HG02623 (cell line): ENCODE measurements at regions not wholly inside any gene's neighbourhood (a gene's known extent, or its start where the extent isn't known, plus 50 kb on each side); places are given as distances from the start of the nearest gene placed in this dataset.

Experiments used
- ATAC-seq: cut with Tn5 transposase; IDR thresholded peaks from one replicate; pipeline ENCODE4 v1.9.1; 2021; ENCODE audit warnings: moderate library complexity; ENCODE audit not compliant: unreplicated experiment

DNA sequence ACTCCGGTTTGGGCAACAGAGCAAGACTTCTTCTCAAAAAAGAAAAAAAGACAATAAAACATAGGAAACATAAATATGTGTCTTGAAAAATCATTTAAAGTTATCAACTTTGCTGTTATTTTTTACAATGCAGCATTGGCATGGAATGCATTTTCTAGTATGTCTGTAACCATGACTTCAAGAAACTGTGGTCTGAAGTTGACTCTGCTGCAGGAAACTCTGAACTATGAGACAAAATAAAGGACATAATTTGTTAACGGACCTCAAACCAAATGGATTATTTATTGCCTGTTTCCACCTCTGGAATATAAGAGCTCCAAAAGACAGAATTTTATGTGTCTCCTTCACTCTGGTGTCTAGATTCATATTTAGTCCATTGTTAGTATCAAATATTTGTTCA is 79.1 kb downstream of the TRIB2 start:
- no peak for ATAC-seq

DNA sequence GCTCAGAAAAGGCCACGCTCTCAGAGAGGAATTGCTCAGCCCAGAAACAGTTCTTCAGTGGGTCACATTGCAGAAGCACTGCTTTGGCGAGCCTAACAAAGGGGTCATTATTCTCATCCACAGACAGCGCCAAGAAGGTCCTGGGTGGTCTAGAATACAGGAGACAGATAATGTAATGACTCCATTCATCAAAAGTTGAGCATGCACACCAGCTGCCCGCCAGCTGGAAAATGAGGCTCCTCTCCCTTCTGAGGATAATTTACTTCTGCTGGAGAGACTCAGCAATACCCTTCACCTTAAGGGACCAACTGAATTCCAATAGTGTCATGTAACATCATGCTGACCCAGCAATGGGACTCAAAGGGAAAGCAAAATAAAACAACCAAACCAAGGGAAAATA is 79.9 kb downstream of the TRIB2 start:
- ATAC-seq, result no peak

DNA sequence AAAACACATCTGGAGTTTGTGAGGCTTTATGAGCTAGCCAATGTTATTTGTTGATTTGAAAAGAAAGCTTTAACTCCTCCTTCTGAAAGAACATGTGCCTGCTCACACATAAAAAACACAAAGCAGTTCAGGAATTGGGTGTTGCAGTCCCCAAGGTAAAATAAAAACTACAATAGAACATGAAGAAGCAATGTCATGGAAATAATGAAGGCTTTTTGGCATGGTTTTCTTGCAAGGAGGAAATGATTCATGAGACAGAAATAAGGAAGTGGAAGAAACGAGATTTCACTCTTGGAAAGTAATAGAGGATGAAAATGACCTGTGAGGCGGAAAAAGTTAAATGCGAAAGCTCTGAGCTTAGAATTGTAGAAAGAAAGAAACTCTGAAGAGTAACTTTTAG is 81.1 kb downstream of the TRIB2 start:
- no peak for ATAC-seq

DNA sequence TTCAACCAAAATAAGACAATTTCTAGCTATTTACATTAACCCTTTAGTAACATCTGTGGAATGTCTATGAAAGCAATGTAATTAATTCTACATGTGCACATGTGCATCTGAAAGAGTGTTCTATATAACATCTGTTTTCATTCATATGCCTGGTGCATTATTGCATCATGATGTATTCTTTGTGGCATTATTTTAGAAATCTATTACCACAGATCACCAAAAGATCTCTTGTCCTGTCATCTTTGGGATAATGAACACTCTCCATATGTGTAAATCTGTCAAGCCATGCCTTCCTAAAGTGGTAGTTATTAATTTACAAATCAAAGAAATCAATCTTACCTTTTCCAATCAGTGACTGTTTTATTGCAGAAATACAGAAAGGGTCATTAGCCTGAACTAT is 86.9 kb downstream of the TRIB2 start:
- ATAC-seq, result no peak

DNA sequence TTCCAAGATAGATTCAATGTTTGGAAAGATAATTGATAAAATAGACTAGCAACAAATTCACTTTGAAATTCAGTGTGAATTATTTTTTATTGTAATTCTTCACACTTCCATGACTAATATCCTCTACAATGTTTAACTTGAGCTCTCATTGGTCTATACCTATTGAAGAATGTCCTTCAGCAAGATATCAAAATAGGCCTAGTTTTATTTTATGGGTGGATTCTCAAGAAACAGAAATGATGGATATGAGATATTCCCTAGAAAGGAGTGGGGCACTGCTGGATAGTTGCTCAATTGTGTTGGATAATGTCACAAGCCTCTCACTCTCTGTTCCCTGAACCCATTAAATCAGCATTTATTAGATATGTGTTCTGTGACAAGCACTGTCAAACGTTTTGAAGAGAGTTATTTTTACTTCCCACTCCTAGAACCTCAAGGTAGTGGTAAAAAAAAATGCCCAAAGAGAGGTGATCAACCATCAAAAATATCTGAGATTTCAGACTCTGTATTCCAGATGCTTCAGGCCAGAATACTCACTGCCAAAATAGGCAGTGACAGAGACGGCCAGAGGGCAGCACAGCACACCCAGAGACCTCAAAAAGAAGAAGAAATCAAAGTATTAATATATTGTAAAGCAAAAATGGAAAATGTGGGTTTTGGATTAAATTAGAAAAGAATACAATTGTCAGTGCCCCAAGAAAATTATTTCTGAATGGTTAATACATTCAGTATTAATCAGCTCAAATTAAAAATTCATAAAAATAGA is 87.5 kb downstream of the TRIB2 start:
- ATAC-seq, result no peak

DNA sequence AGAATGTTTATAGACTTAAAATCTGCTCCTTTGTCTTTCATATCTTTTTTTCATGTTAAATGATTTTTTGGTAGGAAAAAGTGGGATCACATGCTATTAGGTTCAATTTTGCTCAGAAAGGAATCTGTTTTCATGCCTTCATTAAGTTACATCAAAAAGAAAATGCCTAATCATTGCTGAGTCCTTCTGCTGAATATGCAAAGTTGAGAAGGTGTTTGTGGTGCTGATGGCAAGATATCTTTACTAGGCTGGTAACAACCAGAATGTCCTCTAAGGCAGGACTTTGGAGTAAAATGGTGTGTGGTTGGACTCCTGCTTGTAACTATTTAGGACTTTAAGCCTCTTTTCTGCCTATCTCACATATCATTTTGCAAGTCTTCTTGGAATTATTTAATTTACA is 88.3 kb downstream of the TRIB2 start:
- ATAC-seq, result no peak

DNA sequence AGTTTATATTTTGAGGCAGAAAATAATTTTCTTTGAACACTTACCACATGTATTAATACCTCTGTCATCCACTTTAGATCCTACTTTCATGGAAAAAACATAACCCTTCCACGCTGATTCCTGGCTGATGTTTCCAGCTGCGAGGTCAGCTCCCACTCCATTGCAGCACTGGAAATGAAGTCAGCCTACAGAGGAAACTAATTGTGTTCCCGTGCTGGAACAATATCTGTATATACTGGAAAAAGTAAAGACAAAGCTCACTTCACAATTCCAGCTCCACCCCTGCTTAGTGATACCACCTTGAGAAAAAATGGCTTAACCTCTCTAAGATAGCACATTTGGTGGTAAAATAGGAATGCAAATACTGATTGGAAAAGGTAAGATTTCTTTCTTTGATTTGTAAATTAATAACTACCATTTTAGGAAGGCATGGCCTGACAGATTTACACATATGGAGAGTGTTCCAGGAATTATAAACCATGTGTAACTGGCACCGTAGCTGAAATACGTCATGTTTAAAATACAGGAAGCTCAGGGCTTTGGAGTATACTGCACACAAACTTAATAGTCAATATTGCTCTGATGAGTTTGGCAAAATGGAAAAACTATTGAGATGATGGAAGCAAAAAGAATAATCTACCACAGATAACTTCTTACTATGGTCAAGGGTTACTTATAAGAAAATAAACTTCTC is 90.0 kb downstream of the TRIB2 start:
- ATAC-seq, result no peak

DNA sequence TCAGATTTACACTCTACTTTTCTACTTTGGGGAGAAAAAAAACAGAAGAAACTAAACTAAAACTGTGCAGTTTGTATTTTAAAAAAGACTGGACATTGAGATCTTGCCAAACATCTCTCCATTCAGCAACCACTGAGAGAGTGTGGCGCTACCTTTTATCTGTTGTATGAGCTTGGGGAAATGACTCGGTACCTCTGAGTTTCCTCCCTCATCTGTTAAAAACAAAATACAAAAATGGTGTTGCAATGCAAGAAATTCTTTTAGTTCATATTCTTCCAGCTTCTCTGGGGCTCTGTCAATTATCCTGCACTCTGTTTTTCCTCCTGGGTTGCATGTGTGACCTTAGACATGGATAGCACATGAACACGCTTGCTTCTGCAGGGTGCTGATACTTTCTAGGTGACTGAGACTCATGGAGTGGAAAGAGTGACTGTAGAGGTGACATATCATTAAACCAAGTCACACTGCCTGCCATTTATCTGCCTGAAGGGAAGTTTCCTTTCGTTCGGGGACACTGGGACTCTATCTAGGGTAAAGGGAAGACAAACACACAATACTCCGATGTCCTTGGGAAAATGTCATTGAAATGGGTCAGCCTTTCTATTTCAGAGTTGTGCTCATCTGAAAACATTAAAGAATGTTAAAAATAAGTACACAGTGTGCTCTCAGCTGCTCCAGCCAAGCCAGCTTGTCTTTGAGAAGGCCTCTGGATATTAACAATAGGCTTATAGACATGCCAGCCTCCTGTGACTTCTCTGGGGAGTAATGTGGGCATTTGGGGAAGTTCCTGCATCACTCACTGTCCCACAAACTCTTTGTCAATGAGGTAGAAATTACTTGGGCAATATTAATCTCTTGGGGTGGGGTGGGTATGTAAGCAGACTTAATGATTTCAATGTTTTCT is 91.4 kb downstream of the TRIB2 start:
- ATAC-seq, result no peak

DNA sequence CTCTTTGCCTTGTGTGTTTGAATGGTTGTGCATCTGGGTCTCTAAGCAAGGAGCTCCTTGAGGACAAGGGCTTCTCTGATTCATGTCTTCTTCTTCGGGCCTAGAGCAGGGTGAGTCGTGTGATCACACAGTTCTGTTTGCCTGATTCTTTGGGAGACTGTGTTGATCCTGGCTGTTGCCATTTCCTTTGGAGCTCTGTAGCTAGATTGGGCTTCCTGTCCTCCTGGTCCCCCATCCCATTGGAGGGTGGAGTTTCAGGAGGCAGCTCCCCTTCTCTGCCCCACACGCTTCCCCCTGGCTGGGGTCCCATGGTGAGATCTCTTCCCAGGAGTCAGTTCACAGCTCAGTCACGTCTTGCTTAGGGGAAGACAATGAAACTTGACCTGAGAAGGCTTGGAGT is 92.8 kb downstream of the TRIB2 start:
- ATAC-seq, result no peak

DNA sequence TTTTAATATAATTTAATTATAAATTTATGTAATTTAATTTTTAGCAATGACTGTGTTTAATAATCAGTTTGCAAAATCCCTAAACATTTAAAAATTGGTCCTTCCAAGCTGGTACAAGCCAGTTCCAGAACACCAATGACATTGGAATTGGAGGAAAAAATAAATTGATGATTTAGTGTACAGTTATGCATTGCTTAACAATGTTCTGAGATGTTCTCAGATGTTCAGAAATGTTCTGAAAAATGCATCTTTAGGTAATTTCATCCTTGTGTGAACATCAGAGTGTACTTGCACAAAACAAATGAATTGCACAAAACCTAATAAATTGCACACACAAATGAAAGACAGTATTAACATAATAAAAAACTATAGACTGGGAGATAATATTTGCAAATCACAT is 95.2 kb downstream of the TRIB2 start:
- ATAC-seq, result no peak

DNA sequence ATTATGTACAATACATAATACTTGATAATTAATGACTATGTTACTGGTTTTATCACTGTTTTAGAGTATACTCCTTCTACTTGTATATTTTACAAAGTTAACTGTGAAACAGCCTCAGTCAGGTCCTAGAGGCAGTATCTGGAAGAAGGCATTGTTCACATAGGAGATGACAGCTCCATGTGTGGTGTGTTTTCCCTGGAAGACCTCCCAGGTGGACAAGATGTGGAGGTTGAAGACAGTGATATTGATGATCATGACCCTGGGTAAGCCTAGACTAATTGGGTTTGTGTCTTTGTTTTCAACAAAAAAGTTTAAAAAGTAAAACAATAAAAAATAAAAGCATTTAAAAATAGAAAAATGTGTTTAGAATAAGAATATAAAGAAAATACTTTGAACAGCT is 96.4 kb downstream of the TRIB2 start:
- ATAC-seq, result no peak

DNA sequence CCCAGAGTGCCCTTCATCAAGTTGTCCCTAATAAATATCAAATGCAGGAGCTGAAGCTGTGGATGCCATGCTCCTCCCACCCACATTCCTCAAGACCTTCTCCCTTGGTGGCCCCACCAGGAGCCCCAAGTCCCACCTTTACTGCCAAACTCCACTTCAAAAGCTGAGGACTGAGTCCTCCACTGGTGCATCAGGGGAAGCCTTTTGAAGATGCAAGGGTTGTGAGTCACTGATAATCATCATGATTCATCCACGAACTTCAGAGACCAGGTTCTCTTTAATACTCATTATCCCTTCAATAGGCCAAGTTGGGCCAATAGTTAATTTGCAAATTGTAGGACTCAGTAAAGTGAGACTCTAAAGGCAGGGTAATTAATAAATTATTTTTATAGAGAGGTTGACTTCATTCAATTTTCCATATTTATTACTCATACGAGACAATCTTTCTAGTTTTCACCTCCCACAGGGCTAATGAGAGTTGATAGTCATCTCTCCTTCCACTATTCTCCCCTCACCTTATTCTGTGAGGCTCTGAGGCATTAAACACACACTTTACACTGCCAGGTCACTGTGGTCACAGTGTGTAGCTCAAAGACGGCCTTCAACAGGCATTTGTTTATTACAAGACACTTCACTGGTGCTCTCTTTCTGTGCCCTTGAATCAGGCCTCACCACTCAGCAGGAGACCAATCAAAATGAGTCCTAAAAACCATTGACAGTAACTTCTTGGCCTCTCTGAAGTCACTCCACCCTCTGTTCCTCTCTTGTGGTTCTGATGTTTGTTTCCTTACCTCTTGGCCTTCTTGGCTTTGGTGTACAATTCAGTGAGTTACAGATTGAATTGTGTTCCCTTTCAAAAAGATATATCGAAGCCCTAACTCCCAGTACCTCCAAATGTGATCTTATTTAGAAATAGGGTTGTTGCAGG is 99.9 kb downstream of the TRIB2 start:
- ATAC-seq, result no peak

DNA sequence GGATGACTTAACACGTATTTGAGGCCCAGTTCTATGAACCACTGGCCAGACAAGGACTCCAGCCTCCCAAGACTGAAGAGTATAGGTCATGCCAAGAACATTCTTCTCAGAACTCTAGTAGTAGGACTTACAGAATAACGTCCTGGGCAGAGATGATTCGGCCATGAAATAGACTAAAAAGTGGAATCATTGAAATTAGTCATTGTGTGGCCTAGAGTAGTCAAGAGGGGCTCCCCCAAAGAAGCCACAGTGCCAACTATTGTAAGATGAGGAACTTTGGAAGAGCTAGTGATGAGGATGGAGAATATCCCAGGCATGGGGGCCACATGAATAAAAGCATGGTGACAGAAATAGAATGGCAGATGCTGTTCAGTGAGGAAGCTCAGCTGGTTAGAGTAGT is 101.1 kb downstream of the TRIB2 start:
- ATAC-seq, result no peak

DNA sequence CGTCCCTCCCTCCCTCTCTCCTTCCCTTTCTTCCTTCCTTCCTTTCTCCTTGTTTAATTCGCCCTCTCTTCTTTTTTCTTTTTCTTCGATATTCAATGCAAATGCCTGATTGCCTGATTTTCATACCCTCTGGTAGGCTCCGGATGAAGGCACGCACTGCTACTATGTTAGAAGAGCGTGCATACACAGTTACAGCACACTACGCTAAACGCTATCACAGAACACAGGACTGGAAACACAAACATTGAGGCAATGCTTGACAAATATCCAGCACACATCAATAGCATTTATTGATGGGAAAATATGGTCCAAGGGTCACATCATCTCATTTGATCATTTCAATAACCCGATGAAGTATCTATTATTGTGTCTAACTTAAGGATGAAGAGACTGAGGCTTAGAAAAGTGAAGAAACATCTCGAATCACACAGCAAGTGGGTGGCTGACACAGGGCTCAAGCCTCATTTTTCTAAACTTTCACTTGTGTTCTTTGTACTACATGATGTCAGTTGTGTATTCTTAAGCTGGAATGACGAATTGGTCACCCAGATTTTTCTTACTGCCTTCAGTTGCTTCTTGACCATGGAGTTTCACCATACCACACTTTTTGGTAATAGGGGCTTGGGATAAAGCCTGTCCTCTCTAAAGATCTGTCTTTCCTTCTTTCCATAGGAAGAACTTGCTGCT is 101.8 kb downstream of the TRIB2 start:
- ATAC-seq, result no peak

DNA sequence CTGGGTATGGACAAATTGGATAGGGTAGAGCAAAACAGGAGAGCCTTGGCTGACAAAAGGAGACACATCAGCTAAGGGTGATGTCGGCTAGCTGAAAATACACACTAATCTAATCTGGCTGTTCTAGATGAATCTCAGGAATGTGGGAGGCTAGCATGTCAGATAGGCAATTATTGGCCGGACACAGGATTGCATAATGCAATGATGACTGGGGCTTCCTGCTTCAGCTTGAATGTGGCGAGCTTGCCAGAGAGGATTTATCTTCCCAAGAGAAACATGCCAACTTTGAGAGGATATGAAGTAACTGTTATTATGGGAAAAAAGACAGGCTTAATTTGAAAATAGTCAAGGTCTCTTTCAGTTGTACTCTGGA is 102.4 kb downstream of the TRIB2 start:
- no peak for ATAC-seq

DNA sequence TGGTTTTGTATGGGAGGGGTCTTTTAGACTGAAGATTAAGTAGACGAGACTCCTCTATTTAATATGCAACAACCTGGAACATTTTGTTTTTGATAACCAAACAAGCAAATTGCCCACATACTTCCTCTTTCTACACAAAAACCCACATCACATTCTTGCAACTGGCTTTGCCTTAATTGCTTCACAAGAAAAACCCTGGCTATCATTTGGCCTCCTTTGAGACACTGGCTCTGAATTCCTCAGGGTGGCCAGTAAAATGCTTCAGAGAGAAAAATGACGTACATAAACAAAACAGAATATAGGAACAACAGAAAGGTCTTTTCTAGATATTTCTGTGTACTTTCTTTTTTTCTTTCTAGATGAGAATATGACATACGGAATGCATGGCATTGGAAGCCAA is 103.0 kb downstream of the TRIB2 start:
- ATAC-seq, result no peak

DNA sequence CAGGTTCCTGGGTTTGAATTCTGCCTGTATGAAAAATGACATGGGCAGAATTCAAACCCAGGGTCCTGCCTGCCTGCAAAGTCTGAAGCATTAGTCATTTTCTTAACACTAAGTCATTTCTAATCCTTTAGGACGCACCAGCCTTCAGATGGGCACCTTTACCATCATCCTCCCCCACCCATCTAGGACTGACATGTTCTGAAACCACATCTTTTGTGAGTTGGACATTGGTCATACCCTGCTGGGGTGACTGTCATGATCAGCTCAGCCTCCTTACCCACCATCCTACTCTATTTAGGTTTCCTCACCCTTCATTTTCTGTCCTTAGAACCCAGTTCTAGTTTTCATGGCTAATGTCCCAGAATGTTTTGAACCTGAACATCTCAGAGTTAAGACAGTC is 104.9 kb downstream of the TRIB2 start:
- ATAC-seq, result no peak

DNA sequence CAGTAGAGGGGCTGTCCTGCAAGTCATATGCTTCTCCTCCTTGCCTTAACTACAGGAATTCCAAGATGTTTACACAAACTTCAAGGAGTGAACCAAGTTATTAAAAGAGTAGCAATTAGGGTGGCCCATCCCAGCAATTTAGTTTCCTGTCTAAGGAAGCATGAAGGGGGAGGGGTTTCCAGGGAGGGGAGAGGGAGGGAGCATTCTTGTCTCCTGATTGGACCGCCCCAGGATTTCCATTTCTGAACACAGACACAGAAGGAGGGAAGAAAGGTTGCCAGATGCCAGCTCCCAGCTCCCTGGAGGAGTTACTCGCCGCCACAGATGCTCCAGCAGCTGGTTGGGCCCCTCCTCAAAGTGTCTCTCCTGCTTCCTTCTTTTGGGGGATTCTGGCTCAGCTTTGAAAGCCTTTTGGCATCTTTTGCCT is 107.6 kb downstream of the TRIB2 start:
- no peak for ATAC-seq

DNA sequence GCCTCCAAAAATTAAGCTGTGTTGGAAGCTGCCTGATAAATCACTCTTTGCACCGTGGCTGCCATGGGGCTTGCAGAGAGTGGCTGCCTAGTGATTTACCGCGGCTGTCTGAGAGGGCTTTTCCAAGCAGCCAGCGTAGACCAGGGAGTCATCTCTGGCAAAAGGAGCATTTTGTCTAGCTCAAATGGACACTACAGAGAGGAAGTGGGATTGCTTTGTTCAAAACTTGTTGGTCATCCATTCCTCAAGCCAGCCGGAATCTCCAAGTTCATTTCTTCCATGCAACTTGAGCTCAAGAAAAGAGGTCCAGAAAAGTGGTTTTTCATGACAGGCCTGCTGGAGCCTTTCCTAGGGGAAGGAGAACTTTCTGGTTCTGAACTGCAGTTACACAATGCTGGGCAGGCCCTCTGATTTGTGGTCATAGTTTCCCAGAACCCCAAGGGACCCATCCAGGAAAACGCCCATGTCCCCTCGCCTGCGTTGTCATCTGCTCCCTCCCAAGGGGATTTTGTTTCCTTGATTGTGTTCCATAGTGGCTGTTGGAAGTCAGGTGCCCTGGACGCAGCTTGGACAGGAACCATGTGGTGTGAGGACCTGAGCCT is 108.1 kb downstream of the TRIB2 start:
- no peak for ATAC-seq

DNA sequence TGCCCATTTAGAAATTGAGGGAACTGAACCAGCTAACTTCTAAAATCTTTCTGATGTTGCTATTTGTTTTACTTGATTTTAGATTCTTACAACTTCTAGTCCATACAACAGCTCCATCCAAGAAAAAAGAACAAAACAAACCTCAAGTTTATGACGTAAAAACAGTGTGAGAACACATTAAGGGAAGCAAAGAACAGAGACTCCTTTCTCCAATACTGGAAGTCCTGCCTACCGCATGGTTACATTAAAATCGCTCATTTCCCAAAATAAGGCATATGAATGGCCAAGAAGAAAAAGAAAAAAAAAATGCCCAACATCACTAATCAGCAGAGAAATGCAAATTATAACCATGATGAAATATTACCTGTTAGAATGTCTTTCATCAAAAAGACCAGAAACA is 110.0 kb downstream of the TRIB2 start:
- no peak for ATAC-seq
